ENCODE measurements at regions not wholly inside any gene's neighbourhood (a gene's known extent, or its start where the extent isn't known, plus 50 kb on each side); places are given as distances from the start of the nearest gene placed in this dataset.

DNA sequence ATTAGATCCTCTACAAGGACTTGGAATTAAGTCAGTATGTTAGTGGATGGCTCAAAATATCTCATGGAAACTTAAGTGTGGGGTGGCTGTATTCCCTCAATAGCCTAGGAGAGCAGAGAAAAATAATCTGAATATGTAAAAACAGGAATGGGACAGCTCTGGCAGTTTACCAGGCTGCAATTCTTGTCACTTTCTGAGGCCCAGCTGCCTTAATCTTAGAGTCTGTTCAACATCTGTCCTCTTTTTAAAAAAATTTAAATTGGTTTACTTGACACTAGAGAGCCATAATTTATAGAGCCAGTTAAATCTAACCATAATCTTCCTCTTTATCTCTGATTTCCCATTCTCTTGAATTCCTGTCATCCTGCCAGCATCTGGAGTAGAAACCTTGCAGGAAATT, 109.2 kb upstream of the CXCL13 start:
- TF ChIP-seq EZH2phosphoT487 (IDR thresholded peaks at IDR 0.05; ENCODE audit: insufficient read depth, low read depth) (no peak), EZH2 (IDR thresholded peaks at IDR 0.05; ENCODE audit: insufficient read depth, poor library complexity, severe bottlenecking) (no peak)
- in situ Hi-C loops (cut with MboI), result no loop called here

DNA sequence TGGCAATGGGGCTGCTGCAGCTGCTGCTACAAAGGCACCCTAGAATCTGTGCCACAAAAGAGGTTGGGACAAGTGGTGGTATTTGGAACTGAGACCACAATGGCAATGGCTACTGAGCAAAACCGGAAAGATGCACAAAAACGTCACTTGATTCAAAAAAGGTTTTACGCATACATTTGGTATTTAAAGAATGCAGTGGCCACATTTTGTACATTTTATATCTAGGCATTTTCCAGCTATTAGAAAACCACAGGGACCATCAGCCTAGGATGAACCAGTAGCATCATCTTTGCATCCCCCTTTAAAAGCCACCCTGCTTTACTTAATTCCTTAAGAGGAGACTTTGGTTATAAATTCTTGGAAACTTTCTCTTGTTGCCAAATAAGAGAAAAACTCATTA, 104.8 kb upstream of the CXCL13 start:
- Histone ChIP-seq H3F3A (ENCODE audit: insufficient read depth) (no peaks in the 10 kb centered on the region), H3K9ac (no peak overlapping the region), H3K79me2 (ENCODE audit: insufficient read depth) (no peaks in the 10 kb centered on the region), H3K4me2 (ENCODE audit: unreplicated experiment) (no peak overlapping the region), H3K36me3 (ENCODE audit: low read depth) (no peaks in the 10 kb centered on the region), H3K27me3 (replicated peaks; ENCODE audit: insufficient read depth) (peaks cover 17% of the 10 kb centered on the region), H3K27ac (no peak overlapping the region), H3K4me1 (ENCODE audit: insufficient read depth) (no peaks in the 10 kb centered on the region), H4K20me1 (ENCODE audit: insufficient read depth) (no peaks in the 10 kb centered on the region), H3K4me3 (no peak overlapping the region), H3K9me2 (ENCODE audit: insufficient read depth) (no peaks in the 10 kb centered on the region), H3K9me3 (ENCODE audit: low read depth) (no peaks in the 10 kb centered on the region), H2AFZ (no peak overlapping the region)
- TF ChIP-seq EZH2phosphoT487 (IDR thresholded peaks at IDR 0.05; ENCODE audit: insufficient read depth, low read depth) (no peak), EZH2 (IDR thresholded peaks at IDR 0.05; ENCODE audit: insufficient read depth, poor library complexity, severe bottlenecking) (no peak)
- in situ Hi-C loops (cut with MboI), result no loop called here
- 59 to 65% methylated on average over 3 of the region's 3 CpGs for WGBS, 2 experiments (ENCODE audit: low coverage in 1 of 2, low lambda C conversion rate in 2 of 2, missing lambda C conversion rate in 2 of 2)
- DNase-seq, result no peak

More for the DNA sequence above, 109.2 kb upstream of the CXCL13 start:
- no peak overlapping the region for H3K4me3 ChIP-seq
- no peaks in the 10 kb centered on the region for H3K9me3 ChIP-seq (ENCODE audit: low read depth)
- peaks cover 40% of the 10 kb centered on the region for H3K27me3 ChIP-seq (replicated peaks; ENCODE audit: insufficient read depth)
- no peaks in the 10 kb centered on the region for H3K9me2 ChIP-seq (ENCODE audit: insufficient read depth)
- no peak for DNase-seq
- H4K20me1 ChIP-seq (ENCODE audit: insufficient read depth), result no peaks in the 10 kb centered on the region
- H3F3A ChIP-seq (ENCODE audit: insufficient read depth), result no peaks in the 10 kb centered on the region
- no peaks in the 10 kb centered on the region for H3K4me1 ChIP-seq (ENCODE audit: insufficient read depth)
- H3K9ac ChIP-seq, result no peak overlapping the region
- no peaks in the 10 kb centered on the region for H3K79me2 ChIP-seq (ENCODE audit: insufficient read depth)
- H3K27ac ChIP-seq, result no peak overlapping the region
- H3K4me2 ChIP-seq (ENCODE audit: unreplicated experiment), result no peak overlapping the region
- H2AFZ ChIP-seq, result no peak overlapping the region
- H3K36me3 ChIP-seq (ENCODE audit: low read depth), result no peaks in the 10 kb centered on the region

DNA sequence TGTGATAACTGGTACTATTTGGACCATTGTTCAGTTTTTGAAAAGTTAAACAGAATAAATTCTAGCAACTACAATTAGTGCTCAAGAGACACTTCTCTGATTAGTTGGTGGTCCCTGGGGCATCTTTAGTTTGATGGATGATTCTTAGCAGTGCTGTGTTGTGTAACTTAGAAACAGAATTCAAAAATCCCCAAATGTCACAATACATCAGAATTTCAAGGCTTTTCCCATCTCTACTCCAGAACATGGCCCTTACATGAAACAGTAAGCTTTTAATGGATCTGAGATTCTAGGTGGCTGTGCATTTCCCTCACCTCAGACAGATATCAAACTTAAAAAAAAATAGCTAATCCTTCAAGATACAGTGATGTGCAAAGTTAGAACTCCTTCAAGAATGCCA, 104.4 kb upstream of the CXCL13 start:
- H3F3A ChIP-seq (ENCODE audit: insufficient read depth), result no peaks in the 10 kb centered on the region
- DNase-seq, result no peak
- H3K27ac ChIP-seq, result no peak overlapping the region
- H3K27me3 ChIP-seq (replicated peaks; ENCODE audit: insufficient read depth), result peaks cover 15% of the 10 kb centered on the region
- H4K20me1 ChIP-seq (ENCODE audit: insufficient read depth), result no peaks in the 10 kb centered on the region
- in situ Hi-C loops (cut with MboI), result no loop called here
- no peaks in the 10 kb centered on the region for H3K79me2 ChIP-seq (ENCODE audit: insufficient read depth)
- H2AFZ ChIP-seq, result no peak overlapping the region
- no peaks in the 10 kb centered on the region for H3K36me3 ChIP-seq (ENCODE audit: low read depth)
- H3K4me1 ChIP-seq (ENCODE audit: insufficient read depth), result no peaks in the 10 kb centered on the region
- H3K9me2 ChIP-seq (ENCODE audit: insufficient read depth), result no peaks in the 10 kb centered on the region
- no peak overlapping the region for H3K4me3 ChIP-seq
- no peak overlapping the region for H3K9ac ChIP-seq
- TF ChIP-seq EZH2 (IDR thresholded peaks at IDR 0.05; ENCODE audit: insufficient read depth, poor library complexity, severe bottlenecking) (no peak), EZH2phosphoT487 (IDR thresholded peaks at IDR 0.05; ENCODE audit: insufficient read depth, low read depth) (no peak)
- H3K4me2 ChIP-seq (ENCODE audit: unreplicated experiment), result no peak overlapping the region
- H3K9me3 ChIP-seq (ENCODE audit: low read depth), result no peaks in the 10 kb centered on the region

DNA sequence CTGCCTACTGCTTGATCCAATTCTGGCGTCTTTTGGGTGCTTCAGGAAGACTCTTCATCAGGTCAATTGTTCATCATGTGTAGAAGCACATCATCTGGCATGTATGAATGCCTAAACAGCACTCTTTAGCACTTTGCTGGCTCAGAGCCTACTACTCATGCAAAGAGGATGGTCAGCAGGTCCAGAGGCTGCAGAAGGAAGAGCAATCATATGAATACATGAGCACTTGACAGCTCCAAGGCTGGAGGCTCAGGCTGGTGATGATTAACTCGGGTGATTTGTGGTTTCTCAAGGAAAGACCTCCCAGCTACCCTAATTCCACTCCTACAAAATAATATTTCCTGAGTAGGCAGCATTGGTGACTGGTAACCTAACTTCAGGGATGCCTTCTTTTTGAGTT, 103.8 kb upstream of the CXCL13 start:
- no peak for DNase-seq
- Histone ChIP-seq H3K4me2 (ENCODE audit: unreplicated experiment) (no peak overlapping the region), H4K20me1 (ENCODE audit: insufficient read depth) (no peaks in the 10 kb centered on the region), H3K4me1 (ENCODE audit: insufficient read depth) (no peaks in the 10 kb centered on the region), H3F3A (ENCODE audit: insufficient read depth) (no peaks in the 10 kb centered on the region), H3K27ac (no peak overlapping the region), H3K27me3 (replicated peaks; ENCODE audit: insufficient read depth) (peaks cover 15% of the 10 kb centered on the region), H3K9me3 (ENCODE audit: low read depth) (no peaks in the 10 kb centered on the region), H2AFZ (no peak overlapping the region), H3K9me2 (ENCODE audit: insufficient read depth) (no peaks in the 10 kb centered on the region), H3K36me3 (ENCODE audit: low read depth) (no peaks in the 10 kb centered on the region), H3K4me3 (no peak overlapping the region), H3K79me2 (ENCODE audit: insufficient read depth) (no peaks in the 10 kb centered on the region), H3K9ac (no peak overlapping the region)
- no peak for TF ChIP-seq EZH2 (IDR thresholded peaks at IDR 0.05; ENCODE audit: insufficient read depth, poor library complexity, severe bottlenecking)
- TF ChIP-seq EZH2phosphoT487 (IDR thresholded peaks at IDR 0.05; ENCODE audit: insufficient read depth, low read depth), result no peak
- WGBS, 2 experiments (ENCODE audit: low coverage in 1 of 2, low lambda C conversion rate in 2 of 2, missing lambda C conversion rate in 2 of 2), result 13 to 21% methylated on average over 2 of the region's 2 CpGs
- in situ Hi-C loops (cut with MboI), result no loop called here

DNA sequence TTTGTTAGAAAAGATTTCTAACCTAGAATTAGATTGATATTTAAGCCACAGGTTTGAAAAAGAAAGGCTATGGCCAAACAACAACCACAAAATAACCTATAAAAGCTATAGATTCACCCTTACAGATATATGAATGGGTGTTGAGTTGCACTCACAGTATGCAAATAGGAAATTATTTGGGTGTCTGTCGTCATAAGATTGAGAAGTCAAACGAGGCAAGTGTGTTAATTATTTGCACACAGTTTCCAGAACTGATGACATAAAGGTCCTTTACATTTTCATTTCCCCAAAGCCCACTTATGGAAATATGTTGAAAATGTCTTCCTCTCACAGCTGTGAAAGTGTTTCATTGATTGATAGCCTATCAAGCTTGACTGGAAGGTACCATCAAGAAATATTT, 101.2 kb upstream of the CXCL13 start:
- H3K4me2 ChIP-seq (ENCODE audit: unreplicated experiment), result no peak overlapping the region
- no peaks in the 10 kb centered on the region for H3K79me2 ChIP-seq (ENCODE audit: insufficient read depth)
- H3K27ac ChIP-seq, result no peak overlapping the region
- no peak overlapping the region for H3K4me3 ChIP-seq
- TF ChIP-seq EZH2 (IDR thresholded peaks at IDR 0.05; ENCODE audit: insufficient read depth, poor library complexity, severe bottlenecking) (no peak), EZH2phosphoT487 (IDR thresholded peaks at IDR 0.05; ENCODE audit: insufficient read depth, low read depth) (no peak)
- no peak overlapping the region for H2AFZ ChIP-seq
- H4K20me1 ChIP-seq (ENCODE audit: insufficient read depth), result no peaks in the 10 kb centered on the region
- no peaks in the 10 kb centered on the region for H3K9me3 ChIP-seq (ENCODE audit: low read depth)
- 0 to 2% methylated on average over 2 of the region's 2 CpGs for WGBS, 2 experiments (ENCODE audit: low coverage in 1 of 2, low lambda C conversion rate in 2 of 2, missing lambda C conversion rate in 2 of 2)
- H3F3A ChIP-seq (ENCODE audit: insufficient read depth), result no peaks in the 10 kb centered on the region
- DNase-seq, result no peak
- H3K9ac ChIP-seq, result no peak overlapping the region
- H3K4me1 ChIP-seq (ENCODE audit: insufficient read depth), result no peaks in the 10 kb centered on the region
- in situ Hi-C loops (cut with MboI), result no loop called here
- H3K9me2 ChIP-seq (ENCODE audit: insufficient read depth), result no peaks in the 10 kb centered on the region
- no peaks in the 10 kb centered on the region for H3K36me3 ChIP-seq (ENCODE audit: low read depth)
- H3K27me3 ChIP-seq (replicated peaks; ENCODE audit: insufficient read depth), result peaks cover 19% of the 10 kb centered on the region

Measured in GM23248 (cell line).